DMS114 treated with DMSO at 0.1 percent for 48 hours (cell line): ENCODE measurements at regions not wholly inside any gene's neighbourhood (a gene's known extent, or its start where the extent isn't known, plus 50 kb on each side); places are given as distances from the start of the nearest gene placed in this dataset.
"Not testable (repeated sequence)": the region's sequence is repeated elsewhere in the genome, so short reads cannot be mapped to it uniquely, and the experiment has no call there.

Source experiments
- DNase-seq: peaks from one replicate; lab custom pipeline; 2025; ENCODE audit not compliant: unreplicated experiment; lab: John Stamatoyannopoulos, UW

- no peak for DNase-seq
Observed at GRCh38 chr18:47682876-47683275, 247.6 kb downstream of the SMAD2 start.

GRCh38 chr18:47680488-47680887 lies 250.0 kb downstream of the SMAD2 start:
- DNase-seq = no peak

GRCh38 chr18:47679864-47680263 lies 250.6 kb downstream of the SMAD2 start:
- no peak for DNase-seq

- no peak for DNase-seq
Observed at GRCh38 chr18:47677952-47678351, 252.5 kb downstream of the SMAD2 start.

- DNase-seq = no peak
Observed at GRCh38 chr18:47669815-47670214, 260.6 kb downstream of the SMAD2 start.

- no peak for DNase-seq
Observed at GRCh38 chr18:47658498-47658897, 272.0 kb downstream of the SMAD2 start.

- DNase-seq = no peak
Observed at GRCh38 chr18:47654988-47655387, 275.5 kb downstream of the SMAD2 start.

- DNase-seq = no peak
Observed at GRCh38 chr18:47644896-47645295, 285.6 kb downstream of the SMAD2 start.

- not testable (repeated sequence) for DNase-seq
Observed at GRCh38 chr18:47637551-47637950, 292.9 kb downstream of the SMAD2 start.

- no peak for DNase-seq
Observed at GRCh38 chr18:47635416-47635815, 295.0 kb downstream of the SMAD2 start.

GRCh38 chr18:47632970-47633635 lies 297.4 kb downstream of the SMAD2 start:
- no peak for DNase-seq

- no peak for DNase-seq
Observed at GRCh38 chr18:47628893-47629292, 301.6 kb downstream of the SMAD2 start.

GRCh38 chr18:47628240-47628781 lies 302.1 kb downstream of the SMAD2 start:
- no peak for DNase-seq

GRCh38 chr18:47627030-47627429 lies 303.4 kb downstream of the SMAD2 start:
- DNase-seq = no peak

- DNase-seq = no peak
Observed at GRCh38 chr18:47619771-47620448, 310.5 kb downstream of the SMAD2 start.

- no peak for DNase-seq
Observed at GRCh38 chr18:47618758-47619157, 311.7 kb downstream of the SMAD2 start.

GRCh38 chr18:47615043-47615442 lies 315.4 kb downstream of the SMAD2 start:
- no peak for DNase-seq

GRCh38 chr18:47613929-47614328 lies 316.5 kb downstream of the SMAD2 start:
- no peak for DNase-seq

- no peak for DNase-seq
Observed at GRCh38 chr18:47611649-47612048, 318.8 kb downstream of the SMAD2 start.

GRCh38 chr18:47606526-47606925 lies 323.9 kb downstream of the SMAD2 start:
- no peak for DNase-seq

GRCh38 chr18:47605093-47605492 lies 325.4 kb downstream of the SMAD2 start:
- DNase-seq = no peak

GRCh38 chr18:47604021-47604420 lies 326.4 kb downstream of the SMAD2 start:
- DNase-seq = no peak

GRCh38 chr18:47603158-47603557 lies 327.3 kb downstream of the SMAD2 start:
- no peak for DNase-seq
